GM12892 (cell line): ENCODE measurements at regions not wholly inside any gene's neighbourhood (a gene's known extent, or its start where the extent isn't known, plus 50 kb on each side); places are given as distances from the start of the nearest gene placed in this dataset.

Experiments used
- DNase-seq: peaks from one replicate; pipeline ENCODE4 v3.0.0; 2011; ENCODE audit not compliant: insufficient read length
- FAIRE-seq: peaks from 2 replicates; lab custom pipeline; 2011; peaks lifted over from hg19 to GRCh38; lab: Jason Lieb, UNC
- POLR2A ChIP-seq: IDR thresholded peaks from 2 replicates; pipeline ENCODE4 v1.6.1; 2011; ENCODE audit warnings: low read depth, low read length, control low read depth
- POLR2AphosphoS5 ChIP-seq: IDR thresholded peaks from 2 replicates; pipeline ENCODE4 v1.6.1; 2011; ENCODE audit warnings: low read depth, low read length, control low read depth
- TAF1 ChIP-seq: IDR thresholded peaks from 2 replicates; pipeline ENCODE4 v1.6.1; 2011; ENCODE audit warnings: low read depth, mild to moderate bottlenecking, control low read depth, low read length, borderline replicate concordance

DNA sequence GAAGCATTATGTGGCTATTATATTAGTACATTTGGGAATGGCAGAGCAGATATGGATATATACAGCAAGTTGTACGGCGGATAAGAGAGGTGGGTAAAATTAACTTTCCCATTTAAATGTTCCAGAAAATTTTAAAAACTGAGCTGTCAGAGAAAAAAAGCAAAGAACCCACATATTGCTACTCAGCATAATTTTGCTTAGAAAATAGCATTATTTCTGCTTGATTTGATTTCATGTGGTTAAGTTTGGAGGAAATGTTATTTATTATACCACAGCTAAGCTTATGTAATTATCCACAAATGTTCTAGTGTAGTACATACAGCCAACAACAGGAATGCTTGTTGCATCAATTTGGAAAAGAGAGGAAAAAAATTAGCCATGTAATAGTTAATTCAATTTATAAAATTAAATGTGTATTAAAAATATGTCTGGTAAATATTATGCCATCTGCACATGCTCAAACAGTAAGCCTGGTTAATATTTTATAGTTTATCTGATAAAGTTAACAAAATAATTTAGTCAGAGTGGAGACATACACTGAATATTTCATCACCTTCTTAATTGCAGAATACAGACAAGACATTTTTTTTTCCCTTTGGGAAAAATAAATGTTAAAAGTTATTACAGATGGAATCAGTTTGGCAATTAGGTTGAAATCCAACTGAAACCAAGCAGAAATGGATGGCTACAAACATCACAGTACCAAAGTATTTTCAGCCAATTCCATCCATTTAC, 172.1 kb upstream of the ID4 start:
- no peak for FAIRE-seq
- no peak for DNase-seq
- TF ChIP-seq POLR2A (no peak), TAF1 (no peak), POLR2AphosphoS5 (no peak)

DNA sequence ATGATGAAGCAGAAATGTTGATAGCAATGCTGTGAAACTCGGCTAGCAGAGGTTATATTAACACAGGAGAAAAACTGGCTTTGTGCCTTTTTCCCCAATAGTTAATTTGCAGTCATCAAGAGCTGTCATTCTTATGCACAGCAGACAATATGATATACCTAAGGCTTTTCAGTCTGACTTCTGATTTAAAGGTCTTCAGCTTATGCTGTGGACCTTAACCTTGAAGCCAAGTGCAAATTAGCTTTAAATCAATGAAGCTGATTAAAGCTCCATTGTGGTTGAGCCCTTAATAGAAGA, 171.6 kb upstream of the ID4 start:
- TF ChIP-seq POLR2AphosphoS5 = no peak
- no peak for TF ChIP-seq TAF1
- no peak for TF ChIP-seq POLR2A
- DNase-seq (no peak), FAIRE-seq (no peak)

DNA sequence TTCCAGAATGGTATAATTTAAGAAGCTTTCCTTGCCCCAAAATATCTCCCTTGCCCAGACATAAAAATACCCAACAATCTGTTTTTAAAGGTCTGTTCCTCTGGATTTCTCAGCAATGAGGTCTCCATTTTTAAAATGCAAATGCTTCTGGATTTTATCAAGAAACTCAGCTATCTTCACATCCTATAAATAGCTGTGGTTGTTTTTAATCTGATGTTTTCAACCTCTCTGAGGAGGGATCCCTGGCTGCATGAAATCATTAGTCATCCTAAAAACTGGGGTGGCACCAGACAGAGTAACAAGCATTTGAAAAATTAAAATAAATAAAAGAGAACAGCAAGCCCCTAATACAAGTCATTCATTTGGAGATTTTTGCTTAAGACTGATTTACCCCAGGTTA, 168.5 kb upstream of the ID4 start:
- no peak for FAIRE-seq
- no peak for TF ChIP-seq POLR2A
- no peak for DNase-seq

DNA sequence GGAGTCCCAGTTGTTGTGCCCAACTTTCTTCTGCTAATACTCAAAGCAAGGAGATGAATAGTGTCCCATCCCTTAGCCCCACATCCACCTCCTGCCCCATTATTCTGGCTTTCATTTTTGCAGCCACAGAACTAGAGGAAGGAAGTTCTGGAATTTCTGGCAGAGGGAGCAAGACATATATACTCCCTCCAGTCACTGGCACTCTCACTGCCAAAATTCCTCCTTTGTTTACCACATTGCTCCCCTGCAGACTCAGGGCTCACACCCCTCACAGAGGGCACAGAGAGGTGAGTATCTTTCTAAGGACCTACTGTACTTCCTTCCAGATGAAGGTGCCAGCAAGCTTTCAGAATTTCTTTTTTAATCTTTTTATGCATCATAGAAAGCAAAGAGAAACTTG, 168.0 kb upstream of the ID4 start:
- no peak for DNase-seq

GRCh38 chr6:19682859-19683258, 154.3 kb upstream of the ID4 start:
- FAIRE-seq (no peak), DNase-seq (no peak)
- TF ChIP-seq TAF1 (no peak), POLR2A (no peak), POLR2AphosphoS5 (no peak)

More for the DNA sequence above, 168.0 kb upstream of the ID4 start:
- no peak for TF ChIP-seq POLR2A
- TF ChIP-seq TAF1 = no peak
- TF ChIP-seq POLR2AphosphoS5 = no peak
- no peak for FAIRE-seq

GRCh38 chr6:19690325-19691075, 146.7 kb upstream of the ID4 start:
- FAIRE-seq (no peak), DNase-seq (no peak)
- TF ChIP-seq TAF1 (no peak), POLR2AphosphoS5 (no peak), POLR2A (no peak)

- DNase-seq (no peak), FAIRE-seq (no peak)
- no peak for TF ChIP-seq POLR2AphosphoS5
These were observed 145.6 kb upstream of the ID4 start for GRCh38 chr6:19691465-19692167.

DNA sequence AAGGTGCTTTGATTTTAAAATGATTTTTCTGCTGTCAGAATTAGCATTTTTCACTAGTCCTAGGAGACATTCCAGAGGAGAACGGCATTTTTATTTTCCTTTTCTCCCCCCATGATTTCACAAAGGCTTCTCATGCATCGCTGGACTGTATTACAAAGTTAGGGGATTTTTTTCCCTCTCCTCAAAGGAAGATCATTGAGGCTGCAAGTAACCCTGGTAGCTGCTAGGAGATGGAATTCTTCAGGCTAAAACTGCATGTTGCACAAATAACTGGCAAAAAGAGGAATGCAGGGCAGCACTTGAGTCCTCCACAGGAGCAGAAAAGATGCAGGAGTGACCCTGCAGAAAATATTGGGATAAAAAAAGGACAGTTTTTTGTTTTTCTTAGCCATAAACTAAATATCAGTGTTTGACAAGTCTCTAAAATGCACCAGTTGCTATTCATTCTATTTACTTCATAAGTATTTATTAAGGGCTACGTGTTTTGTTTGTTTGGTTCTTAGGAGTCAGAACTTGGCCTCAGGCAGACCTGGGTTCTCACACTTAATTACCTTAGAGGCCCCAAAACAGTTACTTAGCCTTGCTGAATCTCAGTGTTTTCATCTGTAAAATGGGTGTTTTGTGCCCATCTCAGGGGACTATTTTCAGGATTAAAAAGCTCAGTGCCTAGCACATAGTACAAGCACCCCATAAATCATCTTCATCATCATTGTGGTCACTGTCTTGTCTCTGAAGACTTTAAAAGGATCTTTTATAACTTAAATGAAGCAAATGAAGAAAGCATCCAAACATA, 144.5 kb upstream of the ID4 start:
- FAIRE-seq = no peak
- TF ChIP-seq POLR2A = no peak
- TF ChIP-seq TAF1 = no peak
- no peak for TF ChIP-seq POLR2AphosphoS5

GRCh38 chr6:19694697-19695096, 142.5 kb upstream of the ID4 start:
- FAIRE-seq = no peak
- no peak for DNase-seq
- no peak for TF ChIP-seq POLR2AphosphoS5

More for the DNA sequence above, 144.5 kb upstream of the ID4 start:
- DNase-seq = no peak

DNA sequence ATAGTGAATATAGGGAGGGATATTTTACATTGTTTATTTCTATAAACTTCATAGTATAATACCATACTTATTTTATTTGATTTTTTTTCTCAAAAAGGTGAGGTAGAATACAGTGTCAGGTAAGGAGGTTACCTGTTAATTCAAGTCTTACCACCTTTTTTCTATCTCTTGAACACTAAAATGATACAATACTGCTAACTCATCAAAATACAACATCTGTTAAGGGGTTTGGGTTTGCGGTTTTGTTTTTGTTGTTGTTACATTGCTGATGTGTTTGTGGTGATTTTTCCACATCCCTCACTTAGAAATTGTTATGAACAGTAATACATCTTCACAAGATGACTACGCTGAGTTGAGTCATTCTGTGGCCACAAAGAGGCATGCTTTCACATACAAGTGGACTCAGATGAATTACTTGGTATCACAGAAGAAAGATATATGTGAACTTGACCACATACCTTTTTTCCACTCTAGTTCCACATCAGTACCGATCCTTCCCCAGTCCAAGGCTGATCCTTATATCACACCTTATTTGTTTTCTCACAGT, 139.4 kb upstream of the ID4 start:
- FAIRE-seq (no peak), DNase-seq (no peak)
- TF ChIP-seq POLR2A = no peak
- no peak for TF ChIP-seq POLR2AphosphoS5
- TF ChIP-seq TAF1 = no peak

DNA sequence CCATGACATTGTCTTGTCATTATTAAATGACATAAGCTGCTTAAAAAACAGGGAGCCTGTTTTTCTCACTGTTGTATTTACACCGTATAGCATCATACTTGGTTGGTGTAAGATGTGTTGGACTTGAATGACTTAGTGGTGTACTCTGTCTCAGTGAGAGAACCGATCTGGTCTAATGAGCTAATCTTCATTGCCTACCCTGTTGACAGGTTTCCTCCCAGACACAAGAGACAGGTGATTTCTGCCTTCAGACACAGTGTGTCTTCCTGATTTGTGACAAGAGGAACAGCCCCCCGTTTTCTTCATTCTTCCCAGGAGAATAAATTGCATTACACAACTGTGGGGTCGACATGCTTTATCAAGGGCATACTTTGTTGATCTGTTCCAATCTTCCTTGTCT, 137.2 kb upstream of the ID4 start:
- TF ChIP-seq POLR2AphosphoS5 (no peak), POLR2A (no peak)
- no peak for FAIRE-seq
- DNase-seq = no peak

DNA sequence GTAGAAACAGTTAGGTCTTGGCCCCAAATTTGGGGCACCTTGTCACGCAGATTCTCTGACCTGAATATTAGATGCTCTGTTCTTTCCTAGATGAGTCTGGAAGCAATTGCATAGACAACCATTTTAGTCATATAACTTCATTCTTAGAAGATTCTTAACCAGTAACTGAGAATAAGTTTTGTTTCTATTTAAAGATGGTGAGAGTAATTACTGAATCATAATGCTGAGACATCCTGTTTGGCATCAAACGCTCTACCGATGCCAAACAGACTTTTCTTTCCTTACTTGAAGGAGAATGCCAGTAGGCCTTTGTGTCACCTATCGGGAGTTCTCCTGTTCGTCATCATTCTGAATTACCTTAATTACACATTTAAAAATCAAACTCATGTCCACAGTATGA, 131.6 kb upstream of the ID4 start:
- TF ChIP-seq POLR2AphosphoS5 (no peak), TAF1 (no peak), POLR2A (no peak)
- DNase-seq (no peak), FAIRE-seq (no peak)
